Esophagus muscularis mucosa (tissue), 4 donors: ENCODE measurements at regions not wholly inside any gene's neighbourhood (a gene's known extent, or its start where the extent isn't known, plus 50 kb on each side); places are given as distances from the start of the nearest gene placed in this dataset.

Experiments used
- DNase-seq: peaks from one replicate; pipeline ENCODE4 v3.0.0-alpha.2; 2017; ENCODE audit errors: extremely low spot score
- H3K27ac ChIP-seq, 4 donors: fragments of 200-600 bp; sonication (generic); replicated peaks in 1 of 4; 1 replicate in 3 of 4; 2 replicates in 1 of 4; pipeline ENCODE4 v1.5.1; 2016 to 2019; ENCODE audit warnings: mild to moderate bottlenecking in 1 of 4
- H3K27me3 ChIP-seq, 4 donors: fragments of 200-600 bp; sonication (generic); one replicate each; pipeline versions ENCODE4 v1.5.1 to v1.6.0; 2016 to 2019
- H3K36me3 ChIP-seq, 4 donors: fragments of 200-600 bp; sonication (generic); one replicate each; pipeline ENCODE4 v1.5.1; 2016 to 2019
- H3K4me1 ChIP-seq, 4 donors: fragments of 200-600 bp; sonication (generic); one replicate each; pipeline ENCODE4 v1.5.1; 2016 to 2019
- H3K4me3 ChIP-seq, 4 donors: fragments of 200-600 bp; sonication (generic); 1 replicate in 2 of 4; 2 replicates in 2 of 4; pipeline ENCODE4 v1.5.1; 2016 to 2019; ENCODE audit warnings: mild to moderate bottlenecking in 4 of 4, moderate library complexity in 1 of 4
- H3K9me3 ChIP-seq, 4 donors: fragments of 200-600 bp; sonication (generic); 1 replicate in 3 of 4; 2 replicates in 1 of 4; pipeline ENCODE4 v1.5.1; 2016 to 2019
- EP300 ChIP-seq: sonication (generic); formaldehyde crosslinking; IDR thresholded peaks from one replicate; pipeline ENCODE4 v1.6.1; 2017; ENCODE audit warnings: antibody characterized with exemption
- POLR2A ChIP-seq: fragments of 450-650 bp; IDR thresholded peaks from one replicate; pipeline ENCODE4 v1.6.1; 2017; ENCODE audit warnings: antibody characterized with exemption, moderate library complexity, mild to moderate bottlenecking, low read depth
- POLR2AphosphoS5 ChIP-seq, 2 donors: sonication (generic); formaldehyde crosslinking; IDR thresholded peaks; one replicate each; pipeline ENCODE4 v1.6.1; 2017; ENCODE audit warnings: antibody characterized with exemption in 2 of 2
- WGBS: methylation state at CpG from one replicate; pipeline ENCODE4 v1.1.5; 2018; 5-methylcytosine and 5-hydroxymethylcytosine counted together
- intact Hi-C: fragments of 100-400 bp; cut with DNase I; formaldehyde crosslinking; loops from one replicate; pipeline ENCODE4 v1.15.1; 2023
- TF ChIP-seq, protein P1 (sequence below), 3 experiments: fragments of 200-600 bp in 2 of 3; fragments of 450-650 bp in 1 of 3; sonication (generic) in 2 of 3; IDR thresholded peaks; one replicate each; pipeline ENCODE4 v1.5.1; 2017 to 2019; ENCODE audit warnings: antibody characterized with exemption in 3 of 3, mild to moderate bottlenecking in 2 of 3, moderate library complexity in 1 of 3

DNA sequence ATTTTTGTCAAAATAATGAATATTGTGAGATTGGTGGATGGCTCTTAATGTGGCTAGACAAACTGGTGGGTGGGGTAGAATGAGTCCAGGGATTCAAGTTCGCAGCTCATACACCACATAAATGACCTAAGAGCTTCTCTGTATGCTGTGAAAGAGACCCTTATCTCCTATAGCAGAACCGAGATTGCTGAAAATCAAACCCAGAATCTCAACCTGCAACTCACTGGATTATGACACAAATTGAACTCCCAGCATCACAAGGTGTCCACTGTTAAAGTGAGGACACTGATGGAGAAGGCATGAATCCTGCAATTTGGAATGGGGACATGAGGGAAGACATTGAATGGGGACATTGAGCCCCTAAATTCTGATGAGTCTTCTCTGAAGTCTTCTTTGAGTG is 51.3 kb upstream of the CNKSR3 start:
- no peak for DNase-seq
- intact Hi-C loops, result no loop called here
- Histone ChIP-seq H3K27ac (no peak overlapping the region), H3K36me3 (no peaks in the 10 kb centered on the region), H3K27me3 (no peaks in the 10 kb centered on the region), H3K9me3 (no peaks in the 10 kb centered on the region), H3K4me1 (no peaks in the 10 kb centered on the region), H3K4me3 (no peak overlapping the region)
- 100% methylated on average over 2 of the region's 2 CpGs for WGBS
- TF ChIP-seq EP300 (no peak), POLR2A (no peak), POLR2AphosphoS5 (IDR thresholded peaks at IDR 0.05) (no peak)
- TF ChIP-seq, protein P1, sequence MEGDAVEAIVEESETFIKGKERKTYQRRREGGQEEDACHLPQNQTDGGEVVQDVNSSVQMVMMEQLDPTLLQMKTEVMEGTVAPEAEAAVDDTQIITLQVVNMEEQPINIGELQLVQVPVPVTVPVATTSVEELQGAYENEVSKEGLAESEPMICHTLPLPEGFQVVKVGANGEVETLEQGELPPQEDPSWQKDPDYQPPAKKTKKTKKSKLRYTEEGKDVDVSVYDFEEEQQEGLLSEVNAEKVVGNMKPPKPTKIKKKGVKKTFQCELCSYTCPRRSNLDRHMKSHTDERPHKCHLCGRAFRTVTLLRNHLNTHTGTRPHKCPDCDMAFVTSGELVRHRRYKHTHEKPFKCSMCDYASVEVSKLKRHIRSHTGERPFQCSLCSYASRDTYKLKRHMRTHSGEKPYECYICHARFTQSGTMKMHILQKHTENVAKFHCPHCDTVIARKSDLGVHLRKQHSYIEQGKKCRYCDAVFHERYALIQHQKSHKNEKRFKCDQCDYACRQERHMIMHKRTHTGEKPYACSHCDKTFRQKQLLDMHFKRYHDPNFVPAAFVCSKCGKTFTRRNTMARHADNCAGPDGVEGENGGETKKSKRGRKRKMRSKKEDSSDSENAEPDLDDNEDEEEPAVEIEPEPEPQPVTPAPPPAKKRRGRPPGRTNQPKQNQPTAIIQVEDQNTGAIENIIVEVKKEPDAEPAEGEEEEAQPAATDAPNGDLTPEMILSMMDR (IDR thresholded peaks at IDR 0.05), result no peak

DNA sequence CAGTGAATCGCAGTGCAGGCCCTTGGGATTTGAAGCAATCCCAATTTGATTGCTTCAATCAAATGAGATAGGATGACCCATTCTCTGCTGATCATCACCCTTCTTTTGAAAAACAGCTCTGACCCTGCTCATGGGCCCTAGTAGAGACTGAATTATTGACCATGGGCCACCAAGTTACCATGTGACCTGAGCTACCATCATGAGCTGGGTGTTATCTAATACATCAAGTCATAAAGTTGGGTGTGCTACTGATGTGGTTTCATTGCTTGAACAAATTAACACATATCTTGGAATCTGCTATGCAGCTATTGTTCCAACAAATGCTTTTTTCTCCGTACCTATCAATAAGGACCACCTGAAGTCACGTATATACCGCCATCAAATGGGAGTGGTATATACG is 54.8 kb upstream of the CNKSR3 start:
- no peaks in the 10 kb centered on the region for H3K27me3 ChIP-seq
- WGBS, result 99% methylated on average over 5 of the region's 5 CpGs
- no peak for TF ChIP-seq EP300
- TF ChIP-seq POLR2AphosphoS5 (IDR thresholded peaks at IDR 0.05), result no peak
- TF ChIP-seq, protein P1 (IDR thresholded peaks at IDR 0.05), result no peak
- no peak for TF ChIP-seq POLR2A
- no peak overlapping the region for H3K4me3 ChIP-seq
- no peaks in the 10 kb centered on the region for H3K36me3 ChIP-seq
- no peaks in the 10 kb centered on the region for H3K9me3 ChIP-seq
- no peak overlapping the region for H3K27ac ChIP-seq
- H3K4me1 ChIP-seq, result no peaks in the 10 kb centered on the region
- intact Hi-C loops, result no loop called here
- no peak for DNase-seq

DNA sequence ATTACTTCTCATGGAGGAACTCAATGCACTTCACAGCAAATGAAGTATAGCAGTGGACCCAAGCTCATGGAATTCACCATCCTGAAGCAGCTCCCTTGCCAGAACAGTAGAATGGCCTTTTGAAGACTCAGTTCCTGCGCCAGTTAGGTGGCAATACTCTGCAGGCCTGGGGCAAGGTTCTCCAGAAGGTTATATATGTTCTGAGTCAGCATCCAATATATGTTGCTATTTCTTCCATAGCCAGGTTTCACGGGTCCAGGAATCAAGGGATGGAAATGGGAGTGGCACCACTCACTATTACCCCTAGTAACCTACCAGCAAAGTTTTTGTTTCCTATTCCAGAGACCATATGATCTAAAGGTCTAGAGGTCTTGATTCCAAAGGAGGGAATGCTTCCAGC is 56.4 kb upstream of the CNKSR3 start:
- TF ChIP-seq POLR2A (no peak), EP300 (no peak), POLR2AphosphoS5 (IDR thresholded peaks at IDR 0.05) (no peak)
- TF ChIP-seq, protein P1 (IDR thresholded peaks at IDR 0.05), result no peak
- no peak for DNase-seq
- no peak overlapping the region for H3K4me3 ChIP-seq
- intact Hi-C loops, result no loop called here
- H3K27me3 ChIP-seq, result no peaks in the 10 kb centered on the region
- no peaks in the 10 kb centered on the region for H3K36me3 ChIP-seq
- H3K27ac ChIP-seq, result no peak overlapping the region
- no peaks in the 10 kb centered on the region for H3K9me3 ChIP-seq
- WGBS, result 91% methylated on average over 2 of the region's 2 CpGs
- no peaks in the 10 kb centered on the region for H3K4me1 ChIP-seq

DNA sequence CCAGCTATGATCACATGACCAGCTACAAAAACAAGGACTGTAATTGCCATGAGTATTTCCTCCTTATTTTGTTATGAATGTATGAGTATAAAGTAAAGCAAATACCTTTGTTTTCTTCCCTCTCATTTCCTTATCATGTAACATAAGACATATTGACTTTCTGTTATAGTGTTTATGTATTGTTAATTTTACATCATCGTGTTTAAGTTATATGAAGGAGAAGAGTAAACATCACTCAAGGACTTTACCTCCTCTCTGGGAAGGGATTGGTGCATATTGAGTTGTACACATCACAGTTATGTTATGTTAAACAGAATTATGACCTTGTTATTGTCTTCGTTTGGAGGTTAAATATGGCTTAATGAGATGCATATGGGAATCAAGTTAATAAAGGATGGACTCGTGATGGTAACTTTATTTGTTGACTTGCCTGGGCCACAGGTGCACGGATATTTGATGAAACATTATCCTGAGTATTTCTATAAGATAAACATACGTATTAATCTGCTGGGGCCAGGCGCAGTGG is 57.3 kb upstream of the CNKSR3 start:
- H3K4me1 ChIP-seq, result no peaks in the 10 kb centered on the region
- H3K36me3 ChIP-seq, result no peaks in the 10 kb centered on the region
- no peak overlapping the region for H3K4me3 ChIP-seq
- DNase-seq, result no peak
- WGBS, result 89% methylated on average over 6 of the region's 6 CpGs
- TF ChIP-seq POLR2A (no peak), EP300 (no peak), POLR2AphosphoS5 (IDR thresholded peaks at IDR 0.05) (no peak)
- TF ChIP-seq, protein P1 (IDR thresholded peaks at IDR 0.05), result no peak
- H3K9me3 ChIP-seq, result no peaks in the 10 kb centered on the region
- H3K27me3 ChIP-seq, result no peaks in the 10 kb centered on the region
- intact Hi-C loops, result no loop called here
- no peak overlapping the region for H3K27ac ChIP-seq

DNA sequence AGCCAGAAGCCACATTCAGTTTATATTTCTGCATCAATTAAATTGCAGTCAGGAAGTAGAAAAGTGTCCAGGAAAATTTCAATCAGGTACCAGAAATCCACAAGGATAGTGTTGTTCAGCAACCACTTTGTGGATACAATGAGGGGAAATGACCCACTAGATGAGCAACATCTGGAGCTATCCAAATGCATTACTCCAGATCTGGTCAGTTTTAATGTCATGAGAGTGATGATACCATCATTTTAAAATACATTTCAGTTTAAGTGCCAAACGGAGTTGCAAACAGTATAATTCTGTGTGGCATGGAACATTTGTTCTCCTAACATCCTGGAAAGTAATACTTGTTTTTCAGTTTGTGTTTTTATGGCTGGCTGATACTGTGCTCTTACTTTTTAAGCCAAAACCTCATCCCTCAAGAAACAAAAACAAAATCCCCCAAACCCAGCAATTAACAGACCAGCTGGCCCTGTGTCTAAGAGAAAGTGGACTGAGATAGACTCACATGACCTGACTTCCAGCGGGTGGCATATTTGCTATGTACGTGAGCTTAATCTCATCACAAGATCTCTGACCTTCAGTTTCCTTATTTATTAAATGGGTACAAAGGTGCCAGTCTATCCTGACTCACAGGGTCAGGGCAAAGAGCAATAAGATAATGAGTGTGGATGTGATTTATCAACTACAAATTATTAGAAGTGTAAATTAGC is 58.8 kb upstream of the CNKSR3 start:
- no peaks in the 10 kb centered on the region for H3K36me3 ChIP-seq
- no peaks in the 10 kb centered on the region for H3K4me1 ChIP-seq
- H3K27ac ChIP-seq, result no peak overlapping the region
- TF ChIP-seq POLR2A (no peak), POLR2AphosphoS5 (IDR thresholded peaks at IDR 0.05) (no peak), EP300 (no peak)
- WGBS, result 37% methylated on average over 3 of the region's 3 CpGs
- intact Hi-C loops, result no loop called here
- no peaks in the 10 kb centered on the region for H3K27me3 ChIP-seq
- no peaks in the 10 kb centered on the region for H3K9me3 ChIP-seq
- no peak for DNase-seq
- no peak overlapping the region for H3K4me3 ChIP-seq
